GM12801 (cell line): ENCODE measurements at regions not wholly inside any gene's neighbourhood (a gene's known extent, or its start where the extent isn't known, plus 50 kb on each side); places are given as distances from the start of the nearest gene placed in this dataset.

ENCODE experiments used
- TF ChIP-seq, protein P1 (sequence below): IDR thresholded peaks from one replicate; pipeline ENCODE4 v1.5.1; 2011; ENCODE audit warnings: control low read depth; ENCODE audit not compliant: insufficient read length; ENCODE audit errors: extremely low read depth

- TF ChIP-seq, protein P1, sequence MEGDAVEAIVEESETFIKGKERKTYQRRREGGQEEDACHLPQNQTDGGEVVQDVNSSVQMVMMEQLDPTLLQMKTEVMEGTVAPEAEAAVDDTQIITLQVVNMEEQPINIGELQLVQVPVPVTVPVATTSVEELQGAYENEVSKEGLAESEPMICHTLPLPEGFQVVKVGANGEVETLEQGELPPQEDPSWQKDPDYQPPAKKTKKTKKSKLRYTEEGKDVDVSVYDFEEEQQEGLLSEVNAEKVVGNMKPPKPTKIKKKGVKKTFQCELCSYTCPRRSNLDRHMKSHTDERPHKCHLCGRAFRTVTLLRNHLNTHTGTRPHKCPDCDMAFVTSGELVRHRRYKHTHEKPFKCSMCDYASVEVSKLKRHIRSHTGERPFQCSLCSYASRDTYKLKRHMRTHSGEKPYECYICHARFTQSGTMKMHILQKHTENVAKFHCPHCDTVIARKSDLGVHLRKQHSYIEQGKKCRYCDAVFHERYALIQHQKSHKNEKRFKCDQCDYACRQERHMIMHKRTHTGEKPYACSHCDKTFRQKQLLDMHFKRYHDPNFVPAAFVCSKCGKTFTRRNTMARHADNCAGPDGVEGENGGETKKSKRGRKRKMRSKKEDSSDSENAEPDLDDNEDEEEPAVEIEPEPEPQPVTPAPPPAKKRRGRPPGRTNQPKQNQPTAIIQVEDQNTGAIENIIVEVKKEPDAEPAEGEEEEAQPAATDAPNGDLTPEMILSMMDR: no peak
These were observed 72.9 kb upstream of the PMFBP1 start for GRCh38 chr16:72244853-72245252.

- TF ChIP-seq, protein P1: no peak
These were observed 71.7 kb upstream of the PMFBP1 start for GRCh38 chr16:72243621-72244020.

- TF ChIP-seq, protein P1: no peak
These were observed 70.8 kb upstream of the PMFBP1 start for GRCh38 chr16:72242757-72243156.

DNA sequence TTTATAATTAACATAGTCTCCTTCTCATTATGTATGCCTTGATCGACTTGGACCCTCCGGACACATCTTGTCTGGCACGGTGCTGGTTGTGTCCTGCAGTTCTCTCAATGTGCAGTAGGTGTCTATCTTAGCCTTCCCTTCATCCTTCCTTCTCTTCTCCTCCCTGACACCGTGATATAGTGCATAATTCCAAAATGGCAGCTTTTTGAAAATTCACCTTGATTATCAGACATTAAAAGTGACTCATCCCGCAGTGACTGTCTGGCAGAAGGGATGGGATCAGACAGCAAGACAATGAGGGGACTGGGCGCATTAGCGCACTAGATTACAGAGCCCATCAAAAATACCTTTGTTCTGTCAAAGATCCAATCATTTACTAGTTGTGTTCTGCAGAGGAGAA is 70.0 kb upstream of the PMFBP1 start:
- TF ChIP-seq, protein P1: no peak

- TF ChIP-seq, protein P1: no peak
These were observed 69.1 kb upstream of the PMFBP1 start for GRCh38 chr16:72241008-72241407.

DNA sequence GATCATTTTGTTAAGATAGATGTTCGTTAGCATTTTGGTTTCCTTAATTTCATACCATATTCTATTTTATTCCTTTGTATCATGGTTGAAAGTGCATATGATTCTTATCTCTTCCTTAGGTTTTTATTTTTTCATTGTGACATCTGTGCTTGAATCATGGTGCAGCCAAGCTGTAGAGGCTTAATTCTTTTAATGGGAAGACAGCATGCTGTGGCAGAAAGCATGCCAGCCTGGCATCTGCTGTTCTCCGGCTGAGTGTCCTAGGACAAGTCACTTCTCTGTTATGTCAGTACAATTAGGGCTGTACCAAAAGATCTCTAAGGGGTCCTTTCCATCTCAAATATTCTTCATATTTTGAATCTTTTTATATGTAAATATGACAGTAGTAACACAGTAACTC is 68.5 kb upstream of the PMFBP1 start:
- TF ChIP-seq, protein P1: no peak

DNA sequence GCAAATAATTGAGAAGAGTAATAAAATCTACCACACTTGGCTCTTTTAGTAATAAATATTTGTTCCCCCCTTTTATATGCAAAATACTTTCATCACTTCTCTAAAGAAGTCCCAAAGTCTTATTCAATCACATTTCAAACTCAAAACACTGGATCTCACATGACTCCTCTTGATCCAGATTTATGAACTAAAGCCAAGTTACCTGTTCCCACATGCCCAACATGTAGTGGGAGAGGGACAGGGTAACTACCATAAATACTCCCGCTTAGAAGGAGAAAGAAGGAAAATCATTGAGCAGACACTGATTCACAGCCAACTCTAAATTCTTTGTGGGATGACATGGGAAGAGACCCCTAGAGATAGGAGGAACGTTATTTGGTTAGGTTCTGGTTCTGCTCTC is 64.9 kb upstream of the PMFBP1 start:
- TF ChIP-seq, protein P1: no peak

DNA sequence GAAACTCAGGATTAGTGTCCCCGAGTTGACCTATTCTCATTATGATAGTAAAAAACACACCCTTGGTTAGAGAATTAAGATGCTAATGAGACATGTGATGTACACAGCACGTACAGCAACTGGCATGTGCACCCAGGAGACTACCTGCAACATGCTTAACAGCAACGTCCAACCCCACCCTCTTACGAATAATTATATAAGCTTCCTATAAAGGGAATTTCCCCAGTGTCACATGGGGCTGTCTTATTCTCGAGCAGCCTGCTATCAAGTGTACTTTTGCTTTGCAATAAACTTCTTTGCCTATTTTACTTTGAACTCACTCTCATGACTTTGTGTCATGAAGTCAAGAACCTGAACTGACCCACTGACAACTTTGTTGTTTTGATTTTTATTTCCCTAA is 62.4 kb upstream of the PMFBP1 start:
- TF ChIP-seq, protein P1: no peak
